ACHN (cell line): ENCODE measurements at regions not wholly inside any gene's neighbourhood (a gene's known extent, or its start where the extent isn't known, plus 50 kb on each side); places are given as distances from the start of the nearest gene placed in this dataset.
A peak's percentile ranks its signal among the peaks of the same experiment; 100 is the strongest.

Experiments used
- DNase-seq: peaks from one replicate; pipeline ENCODE4 v3.0.0-alpha.2; 2015
- in situ Hi-C: cut with HindIII; loops from 2 replicates; pipeline ENCODE4 v1.10.0; 2017; ENCODE audit warnings: low sequenced_read_pairs, low pct_ligation_motif_present, low pct_unique_long_range_greater_than_20kb

DNA sequence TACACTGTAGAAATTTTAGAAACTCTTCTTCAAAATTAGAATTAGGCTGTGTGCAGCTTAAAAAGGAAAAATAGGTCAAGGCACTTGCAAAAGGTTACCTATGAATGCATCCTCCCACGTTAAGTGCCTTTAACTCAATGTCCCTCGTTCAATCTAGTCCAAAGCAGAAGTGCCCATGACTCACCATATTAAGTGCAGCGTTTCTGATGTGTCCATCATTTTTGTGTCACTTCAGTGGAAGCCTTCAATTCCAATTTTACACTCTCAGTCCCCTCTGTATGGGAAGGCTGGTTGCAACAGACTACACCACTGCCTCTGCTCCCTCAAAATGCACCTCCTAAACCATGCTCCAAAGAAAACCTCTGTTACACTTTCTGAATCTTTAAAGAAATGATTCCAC lies 53.4 kb downstream of the FOXB1 start:
- in situ Hi-C loops, result no loop called here
- DNase-seq, result no peak

DNA sequence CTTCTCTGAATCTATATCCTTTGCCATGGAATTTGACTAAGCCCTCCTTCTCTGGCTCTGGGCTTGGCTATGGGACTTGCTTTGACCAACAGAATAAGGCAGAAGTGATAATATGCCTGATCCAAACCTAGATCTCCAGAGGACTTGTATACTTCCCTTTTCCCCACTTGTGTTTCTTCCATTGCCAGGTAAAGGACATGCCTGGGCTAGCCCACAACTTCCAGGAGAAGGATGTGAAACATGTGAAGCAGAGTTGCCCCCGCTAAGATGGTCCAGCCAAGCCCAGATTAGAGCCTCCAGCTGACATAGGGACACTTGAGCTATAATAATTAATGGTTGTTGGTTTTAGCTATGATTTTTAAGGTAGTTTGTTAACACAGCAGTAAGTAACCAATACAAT lies 55.1 kb downstream of the FOXB1 start:
- no peak for DNase-seq
- in situ Hi-C loops, result no loop called here

- in situ Hi-C loops, result no loop called here
- DNase-seq, result no peak
Observed at GRCh38 chr15:60061758-60062157, 57.6 kb downstream of the FOXB1 start.

DNA sequence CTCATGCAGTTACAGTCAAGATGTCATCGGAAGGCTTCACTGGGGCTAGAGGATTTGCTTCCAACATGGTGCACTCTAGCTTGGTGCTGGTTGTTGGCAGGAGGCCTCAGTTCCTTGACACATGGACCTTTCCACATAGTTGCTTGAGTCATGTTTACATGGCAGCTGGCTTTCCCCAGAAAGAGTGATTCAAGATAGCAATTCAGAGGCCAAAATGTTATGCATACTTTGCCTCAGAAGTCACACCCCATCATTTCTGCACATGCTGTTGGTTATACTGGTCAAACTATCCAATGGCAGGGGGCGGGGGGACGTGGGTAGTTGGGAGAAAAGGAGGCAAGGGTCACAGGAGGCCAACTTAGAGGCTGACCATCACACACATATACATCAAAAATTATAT lies 58.7 kb downstream of the FOXB1 start:
- DNase-seq, result no peak
- in situ Hi-C loops, result no loop called here

GRCh38 chr15:60065951-60066350 lies 61.8 kb downstream of the FOXB1 start:
- no peak for DNase-seq
- in situ Hi-C loops, result no loop called here

GRCh38 chr15:60070838-60071493 lies 66.9 kb downstream of the FOXB1 start:
- in situ Hi-C loops, result no loop called here
- DNase-seq, result peak; percentile 0

DNA sequence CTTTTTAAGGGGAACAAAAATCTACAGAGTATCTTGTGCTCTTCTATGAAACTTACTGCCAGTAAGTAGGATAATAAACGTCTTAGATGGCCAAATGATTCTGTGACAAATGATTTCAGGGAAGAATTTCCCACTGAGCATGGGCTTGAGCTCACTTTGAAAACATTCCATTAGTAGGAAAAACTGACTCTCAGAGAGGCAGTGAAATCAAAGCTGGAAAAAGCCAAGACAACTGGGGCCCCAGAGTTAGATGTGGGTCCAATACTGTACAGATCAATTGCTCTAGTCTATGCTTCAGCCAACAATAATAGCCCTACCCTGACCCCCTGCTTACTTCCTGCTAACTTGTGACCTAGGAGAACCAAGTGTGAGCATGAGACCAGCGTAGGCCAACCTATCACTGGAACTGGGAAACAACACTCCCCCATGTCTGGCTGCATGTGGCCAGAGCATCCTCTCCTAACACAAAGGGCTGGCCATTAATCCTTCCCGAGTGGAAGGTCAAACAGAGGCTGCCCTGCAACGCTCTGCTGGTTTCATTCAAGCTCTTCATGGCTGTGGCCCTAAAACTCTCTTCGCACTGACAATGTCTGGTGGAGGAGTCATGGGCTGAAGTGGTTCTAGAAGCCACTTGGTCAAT lies 68.8 kb downstream of the FOXB1 start:
- no peak for DNase-seq
- in situ Hi-C loops, result no loop called here

DNA sequence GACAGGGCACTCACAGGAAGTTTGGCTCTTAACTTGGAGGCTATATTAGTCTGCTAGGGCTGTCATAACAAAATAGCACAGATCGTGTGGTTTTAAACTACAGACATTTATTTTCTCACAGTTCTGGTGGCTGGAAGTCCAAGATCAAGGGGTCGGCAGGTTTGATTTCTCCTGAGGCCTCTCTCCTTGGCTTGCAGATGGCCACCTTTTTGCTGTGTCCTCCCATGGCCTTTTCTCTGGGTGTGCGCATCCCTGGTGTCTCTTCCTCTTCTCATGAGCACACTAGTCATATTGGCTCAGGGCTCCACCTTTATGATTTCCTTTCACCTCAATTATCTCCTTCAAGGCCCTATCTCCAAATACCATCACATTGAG lies 69.3 kb downstream of the FOXB1 start:
- no peak for DNase-seq
- in situ Hi-C loops, result no loop called here

GRCh38 chr15:60074181-60074885 lies 70.2 kb downstream of the FOXB1 start:
- in situ Hi-C loops, result no loop called here
- no peak for DNase-seq

- in situ Hi-C loops, result no loop called here
- no peak for DNase-seq
Observed at GRCh38 chr15:60076045-60076444, 71.9 kb downstream of the FOXB1 start.

DNA sequence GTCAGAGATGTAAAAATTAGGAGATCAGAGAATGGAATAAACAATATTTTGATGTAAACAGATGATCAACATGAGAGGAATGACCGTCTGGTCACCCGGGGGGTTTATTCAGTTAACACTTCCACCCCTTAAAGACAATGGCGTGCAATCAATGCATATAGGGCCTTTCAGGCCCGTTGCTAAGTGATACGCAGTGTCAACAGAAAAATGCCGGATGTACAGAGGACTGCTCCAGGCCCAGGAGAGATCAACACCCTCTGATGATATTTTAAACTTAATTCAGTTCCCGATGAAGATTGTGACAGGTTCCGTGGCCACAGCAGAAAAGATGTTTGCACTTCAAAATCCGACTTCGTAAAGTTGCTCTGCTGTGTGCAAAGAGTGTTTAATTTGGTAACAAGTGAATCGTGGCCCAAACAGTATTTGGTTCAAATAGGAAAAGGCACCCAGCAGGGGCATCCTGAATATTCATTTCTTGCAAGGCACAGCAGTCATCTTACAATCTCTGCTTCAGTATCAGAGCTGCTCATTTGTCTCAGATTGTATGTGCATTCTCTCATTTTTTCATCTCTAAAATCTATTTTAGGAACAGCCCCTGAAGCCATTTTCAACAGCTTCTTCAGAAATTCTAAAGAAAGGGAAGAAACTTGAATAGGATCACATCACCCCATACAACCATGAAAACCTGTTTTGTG lies 72.6 kb downstream of the FOXB1 start:
- in situ Hi-C loops, result no loop called here
- no peak for DNase-seq

- DNase-seq, result no peak
- in situ Hi-C loops, result no loop called here
Observed at GRCh38 chr15:60077581-60078359, 73.7 kb downstream of the FOXB1 start.

- DNase-seq, result peak; percentile 1
- in situ Hi-C loops, result no loop called here
Observed at GRCh38 chr15:60079210-60079609, 75.1 kb downstream of the FOXB1 start.

DNA sequence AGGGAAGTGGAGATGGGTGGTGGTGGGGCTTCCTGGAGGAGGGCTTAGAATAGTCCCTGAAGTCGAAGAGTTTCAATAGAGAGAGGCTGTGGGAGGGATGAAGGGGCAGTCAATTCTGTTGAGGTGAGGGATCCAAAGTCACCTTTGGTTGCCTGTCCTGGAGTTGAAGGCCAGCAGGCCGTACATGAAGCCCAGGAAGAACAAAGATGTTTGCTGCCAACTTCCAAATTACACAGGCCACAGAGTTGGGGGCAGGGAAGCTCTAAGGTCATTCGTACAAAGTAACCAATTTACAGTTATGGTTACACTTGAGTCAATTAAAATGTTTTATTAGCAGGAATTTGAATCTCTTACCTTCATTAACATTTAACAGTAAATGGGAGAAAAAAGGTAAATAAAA lies 77.9 kb downstream of the FOXB1 start:
- in situ Hi-C loops, result no loop called here
- no peak for DNase-seq

DNA sequence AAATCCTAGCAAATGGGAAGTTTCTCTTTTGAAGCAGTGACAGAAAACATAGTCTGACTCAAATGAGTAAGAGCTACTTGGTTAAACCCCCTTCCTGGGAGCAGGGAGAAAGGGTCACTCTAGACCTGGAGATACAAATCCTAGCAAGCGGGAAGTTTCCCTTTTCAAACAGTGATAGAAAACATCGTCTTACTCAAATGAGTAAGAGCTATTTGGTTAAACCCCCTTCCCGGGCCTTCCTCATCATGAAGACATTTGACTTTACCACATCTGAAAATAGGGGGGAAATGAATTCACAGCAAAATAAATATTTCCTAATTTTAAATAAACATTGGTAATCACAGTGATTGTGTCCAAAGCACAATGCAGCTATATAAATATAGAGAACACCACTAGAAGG lies 79.2 kb downstream of the FOXB1 start:
- in situ Hi-C loops, result no loop called here
- no peak for DNase-seq

DNA sequence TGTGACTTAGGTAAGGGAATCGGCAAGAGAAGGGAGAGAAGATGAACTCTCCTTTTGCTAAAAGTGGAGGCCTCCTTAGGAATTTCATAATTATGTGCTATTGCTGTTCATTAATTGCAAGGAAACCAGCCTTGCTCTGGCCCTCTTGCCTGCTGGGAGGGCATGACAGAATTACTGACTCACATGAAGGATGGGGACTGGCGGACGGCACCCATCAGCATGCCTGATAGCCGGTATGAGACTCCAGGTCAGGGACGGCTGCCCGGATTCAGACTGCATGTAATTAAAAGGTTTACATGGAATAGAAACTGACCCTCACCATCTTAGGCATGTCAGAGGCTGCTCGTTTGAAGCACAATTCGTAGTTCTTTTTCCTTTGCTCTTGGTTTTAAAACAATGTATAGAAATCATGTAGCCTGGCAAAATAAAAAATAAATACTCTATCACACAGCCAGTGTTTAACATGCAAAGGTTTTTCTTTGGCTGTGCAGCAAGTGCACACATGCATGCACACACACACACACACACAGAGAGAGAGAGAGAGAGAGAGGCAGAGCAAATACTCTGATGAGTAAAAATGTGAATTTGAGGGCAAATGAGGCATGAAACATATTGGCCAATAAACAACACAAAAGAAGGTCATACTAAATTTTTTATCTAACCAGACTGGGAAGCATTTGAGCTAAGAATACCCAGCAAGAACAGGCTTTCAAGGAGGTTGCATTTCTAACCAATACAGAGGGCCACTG lies 82.7 kb downstream of the FOXB1 start:
- in situ Hi-C loops, result no loop called here
- DNase-seq, result no peak

DNA sequence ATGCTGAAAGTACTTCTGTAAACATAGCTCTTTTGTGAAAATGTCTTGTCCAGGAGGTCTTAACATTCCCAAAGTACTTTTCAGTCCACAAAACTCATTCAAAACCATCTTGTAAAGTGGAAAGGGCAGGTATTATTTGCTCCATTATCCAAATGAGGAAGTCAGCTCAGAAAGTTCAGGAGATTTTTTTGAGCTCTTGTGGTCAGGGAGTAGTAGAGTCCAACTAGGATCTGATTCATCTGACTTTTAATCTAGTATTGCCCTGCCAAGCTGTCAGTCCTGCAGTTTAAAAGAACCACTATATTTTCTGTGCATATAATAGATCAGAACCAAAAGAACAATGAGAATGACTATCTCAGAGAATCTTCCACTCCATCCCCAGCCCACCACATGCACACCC lies 83.5 kb downstream of the FOXB1 start:
- DNase-seq, result no peak
- in situ Hi-C loops, result no loop called here

- DNase-seq, result no peak
- in situ Hi-C loops, result no loop called here
Observed at GRCh38 chr15:60090747-60091146, 86.6 kb downstream of the FOXB1 start.
